Dermis blood vessel endothelial cell (primary cell): ENCODE measurements at regions not wholly inside any gene's neighbourhood (a gene's known extent, or its start where the extent isn't known, plus 50 kb on each side); places are given as distances from the start of the nearest gene placed in this dataset.

Experiments
- DNase-seq: peaks from one replicate; pipeline ENCODE4 v3.0.0; 2010

DNA sequence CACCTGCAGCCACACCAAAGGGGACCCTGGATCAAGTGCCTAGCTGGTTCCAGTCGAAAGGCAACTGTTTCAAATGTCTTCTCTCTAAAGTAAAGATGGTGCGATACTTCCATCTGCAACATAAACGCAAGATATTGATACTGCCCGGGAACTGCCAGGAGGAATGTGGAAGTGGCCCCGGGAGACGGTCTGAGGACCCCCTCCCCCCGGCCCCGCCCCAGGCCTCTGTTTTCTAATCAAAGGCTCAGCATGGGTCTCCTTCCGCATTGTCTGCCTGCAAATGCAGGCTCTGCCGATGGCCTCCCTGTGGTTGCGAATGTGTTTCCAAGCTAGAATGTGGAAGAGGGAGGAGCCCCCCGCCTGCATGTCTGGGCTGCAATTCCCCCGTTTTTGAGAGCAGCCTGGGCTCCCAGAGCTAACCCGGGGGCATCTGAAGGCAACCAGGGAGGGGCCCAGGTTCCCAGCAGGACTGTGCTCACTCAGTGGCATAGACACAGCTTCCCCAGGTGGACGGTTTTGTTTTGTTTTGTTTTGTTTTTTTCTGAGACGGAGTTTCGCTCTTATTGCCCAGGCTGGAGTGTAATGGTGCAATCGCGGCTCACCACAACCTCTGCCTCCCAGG is 223.9 kb upstream of the PPP2R2D start:
- no peak for DNase-seq

DNA sequence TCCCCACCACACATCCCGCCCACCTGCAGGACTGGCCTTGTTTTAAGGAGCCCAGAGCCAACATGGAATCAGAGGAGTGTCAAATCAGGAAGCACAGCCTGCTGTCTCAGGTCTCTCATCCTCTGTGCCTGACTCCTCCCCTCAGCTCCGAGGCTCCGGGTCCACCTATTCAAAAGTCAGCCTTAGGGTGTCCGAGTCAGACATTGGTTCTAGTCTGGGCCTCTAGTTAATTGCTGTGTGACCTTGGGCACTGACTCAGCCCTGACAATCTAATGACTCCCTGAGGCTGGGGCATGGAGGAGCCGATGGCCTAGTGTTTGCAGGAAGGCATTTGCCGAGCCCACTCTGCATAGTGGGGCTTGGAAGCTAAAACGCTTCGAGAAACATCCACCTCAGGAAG is 223.1 kb upstream of the PPP2R2D start:
- no peak for DNase-seq

- DNase-seq, result no peak
These were observed 222.6 kb upstream of the PPP2R2D start for GRCh38 chr10:131678171-131678570.

GRCh38 chr10:131678613-131679012 is 222.2 kb upstream of the PPP2R2D start:
- no peak for DNase-seq

GRCh38 chr10:131679926-131680325 is 220.9 kb upstream of the PPP2R2D start:
- no peak for DNase-seq

DNA sequence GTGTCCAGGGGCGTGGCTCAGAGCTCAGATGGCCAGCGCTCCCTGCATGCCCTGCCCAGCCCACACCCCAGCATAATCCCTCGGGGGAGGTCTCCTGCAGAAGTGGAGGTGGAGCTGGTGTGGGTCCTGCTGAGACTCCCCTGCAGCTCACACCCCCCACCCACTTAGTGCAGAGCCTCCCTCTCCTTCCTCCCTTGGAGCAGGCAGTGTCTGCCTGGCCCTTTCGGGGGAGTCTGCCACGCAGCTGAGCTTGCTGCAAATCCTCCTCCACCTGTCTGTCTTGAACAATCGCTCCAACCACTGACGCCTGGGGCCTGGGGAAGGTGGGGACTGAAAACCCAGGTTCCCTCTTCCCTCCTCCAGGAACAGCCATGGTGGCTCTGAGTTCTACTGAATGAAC is 219.7 kb upstream of the PPP2R2D start:
- DNase-seq, result no peak

GRCh38 chr10:131681656-131682055 is 219.2 kb upstream of the PPP2R2D start:
- DNase-seq, result no peak

- DNase-seq, result no peak
These were observed 218.4 kb upstream of the PPP2R2D start for GRCh38 chr10:131682271-131682962.

GRCh38 chr10:131683281-131683861 is 217.4 kb upstream of the PPP2R2D start:
- DNase-seq, result no peak

DNA sequence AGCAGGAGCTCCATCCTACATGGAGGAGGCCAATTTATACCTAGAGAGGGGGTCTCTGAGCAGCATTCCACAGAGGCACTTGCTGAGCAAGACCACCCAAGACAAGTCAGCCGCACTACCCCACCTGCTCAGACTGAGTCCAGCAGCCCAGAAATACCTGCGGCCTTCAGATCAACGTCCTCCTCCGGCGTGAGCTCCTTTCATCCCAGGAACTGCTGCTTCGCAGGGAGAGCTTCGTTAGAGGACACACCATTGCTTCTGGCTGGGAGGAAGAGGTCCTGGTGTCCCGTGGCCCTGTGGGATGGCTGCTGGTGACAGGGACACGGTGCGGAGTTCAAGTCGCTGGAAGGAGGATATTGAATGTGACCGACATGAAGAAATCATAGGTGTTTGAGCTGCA is 216.9 kb upstream of the PPP2R2D start:
- no peak for DNase-seq

DNA sequence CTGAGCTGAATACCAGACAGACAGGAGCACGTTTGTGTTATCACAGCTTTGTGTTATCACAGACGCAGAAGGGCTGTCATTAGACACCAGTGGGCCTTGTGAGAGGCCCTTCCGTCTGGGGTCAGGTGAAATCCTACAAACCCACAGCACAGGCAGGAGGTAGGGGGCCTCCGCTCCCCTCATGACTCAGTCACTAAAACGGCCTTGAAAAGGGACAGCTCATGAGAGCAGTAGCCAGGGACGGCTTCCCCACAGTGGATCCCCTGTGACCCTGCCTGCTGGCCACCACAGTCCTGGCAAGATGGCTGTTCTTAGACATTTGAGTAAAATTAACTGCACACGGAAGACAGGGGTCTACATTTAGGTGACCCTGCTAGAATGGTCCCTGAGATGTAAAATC is 215.8 kb upstream of the PPP2R2D start:
- DNase-seq, result no peak

- no peak for DNase-seq
These were observed 215.2 kb upstream of the PPP2R2D start for GRCh38 chr10:131685576-131685975.

DNA sequence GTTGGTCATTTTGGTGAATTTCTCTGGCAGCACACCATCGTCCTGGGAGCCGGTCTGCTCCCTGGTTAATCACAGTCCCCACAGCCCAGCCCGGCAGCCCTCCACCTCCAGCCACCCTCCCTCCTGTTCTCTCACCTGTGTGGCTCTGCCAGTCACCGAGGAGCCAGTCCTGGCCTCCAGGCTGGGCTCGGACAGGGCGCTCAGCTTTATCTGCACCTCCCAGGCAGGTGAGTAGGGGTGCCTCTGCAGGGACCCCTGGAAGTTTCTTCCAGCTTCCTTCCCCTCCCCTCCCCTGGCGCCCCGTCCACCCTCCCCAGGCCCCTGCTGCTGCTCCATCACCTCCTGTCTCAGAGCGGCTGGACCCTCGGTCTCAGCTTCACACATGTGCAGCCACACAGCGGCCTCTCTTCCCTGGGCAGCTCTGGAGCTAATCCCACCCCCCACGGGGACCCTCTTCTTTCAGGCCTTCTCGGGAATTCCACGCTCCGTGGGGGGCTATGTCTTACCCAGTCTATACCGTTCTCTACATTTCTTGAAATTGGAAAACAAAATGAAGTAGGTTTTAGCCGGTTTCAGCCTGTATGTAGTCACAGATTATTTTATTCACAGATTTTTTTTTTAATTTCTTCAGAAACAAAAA is 213.9 kb upstream of the PPP2R2D start:
- no peak for DNase-seq

- DNase-seq, result no peak
These were observed 212.5 kb upstream of the PPP2R2D start for GRCh38 chr10:131688304-131688703.

DNA sequence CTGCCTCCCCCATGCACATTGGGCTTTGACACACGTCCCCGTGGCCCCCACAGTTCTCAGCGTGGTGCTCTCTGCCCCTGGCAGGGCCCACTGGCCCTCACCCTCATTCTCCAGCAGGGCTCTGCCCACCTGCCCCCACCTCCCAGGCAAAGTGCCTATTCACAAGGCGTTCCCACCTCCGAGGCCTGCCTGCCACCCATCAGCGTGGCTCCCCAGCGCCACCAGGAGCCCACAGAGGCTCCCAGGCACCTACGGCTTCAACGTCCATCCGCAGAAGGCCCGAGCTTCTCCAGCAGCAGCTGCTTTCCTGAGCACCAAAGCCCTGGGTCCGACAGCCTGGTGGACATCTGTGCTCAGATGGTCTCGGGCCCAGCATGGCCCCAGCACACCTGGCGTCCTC is 211.8 kb upstream of the PPP2R2D start:
- no peak for DNase-seq

DNA sequence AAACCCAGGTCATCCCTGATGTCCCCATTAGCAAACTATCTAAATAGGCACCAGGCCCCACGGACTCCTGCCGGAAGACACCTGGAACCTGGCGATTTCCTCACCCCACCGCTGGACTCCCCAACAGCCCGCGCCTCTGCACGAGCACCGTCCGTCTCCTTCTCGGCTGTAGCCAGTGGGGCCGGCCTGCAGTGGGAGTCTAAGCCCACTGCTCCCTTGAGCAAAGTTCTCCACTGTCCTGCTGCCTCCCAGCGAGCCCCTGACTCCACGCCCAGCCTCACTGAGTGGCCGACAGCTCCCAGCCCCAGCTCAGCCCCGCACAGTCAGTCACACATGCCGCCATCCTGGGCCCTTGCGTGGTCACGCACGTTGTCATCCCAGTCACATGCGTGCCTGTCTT is 211.3 kb upstream of the PPP2R2D start:
- DNase-seq, result no peak

DNA sequence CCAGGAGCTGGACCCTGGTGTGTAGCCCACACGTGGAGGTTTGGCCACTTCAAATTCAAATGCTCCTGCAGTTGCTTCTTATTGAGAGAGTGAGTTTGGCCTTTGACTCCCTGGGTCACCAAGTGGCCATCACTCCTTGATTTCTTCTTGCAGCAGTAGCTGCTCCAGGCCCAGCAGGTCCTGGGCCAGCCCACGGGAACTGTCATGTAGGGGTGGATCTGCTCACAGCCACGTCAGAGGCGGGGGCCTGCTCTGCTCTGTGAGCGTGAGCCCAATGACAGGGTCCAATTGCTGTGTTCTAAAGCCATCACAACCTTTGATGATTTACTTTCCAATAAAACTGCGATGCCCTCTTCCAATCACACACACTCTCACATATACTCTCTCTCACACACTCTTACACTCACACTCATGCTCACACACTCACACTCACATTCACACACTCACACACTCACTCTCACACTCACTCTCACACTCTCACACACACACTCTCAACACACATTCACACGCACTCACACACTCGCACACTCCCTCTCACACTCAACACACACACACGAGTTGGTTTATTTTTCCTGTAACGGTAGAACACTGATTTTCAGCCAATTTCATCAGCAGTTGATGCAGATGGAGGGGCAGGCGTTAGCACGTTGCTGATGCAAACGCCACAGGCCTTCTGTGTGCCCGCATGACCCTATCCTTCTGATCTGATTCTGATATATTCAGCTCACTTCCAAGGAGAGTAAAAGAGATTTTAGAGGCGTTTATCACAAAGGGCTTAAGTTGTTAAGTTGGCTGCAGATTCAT is 210.7 kb upstream of the PPP2R2D start:
- no peak for DNase-seq

GRCh38 chr10:131690805-131691239 is 210.0 kb upstream of the PPP2R2D start:
- DNase-seq, result no peak

DNA sequence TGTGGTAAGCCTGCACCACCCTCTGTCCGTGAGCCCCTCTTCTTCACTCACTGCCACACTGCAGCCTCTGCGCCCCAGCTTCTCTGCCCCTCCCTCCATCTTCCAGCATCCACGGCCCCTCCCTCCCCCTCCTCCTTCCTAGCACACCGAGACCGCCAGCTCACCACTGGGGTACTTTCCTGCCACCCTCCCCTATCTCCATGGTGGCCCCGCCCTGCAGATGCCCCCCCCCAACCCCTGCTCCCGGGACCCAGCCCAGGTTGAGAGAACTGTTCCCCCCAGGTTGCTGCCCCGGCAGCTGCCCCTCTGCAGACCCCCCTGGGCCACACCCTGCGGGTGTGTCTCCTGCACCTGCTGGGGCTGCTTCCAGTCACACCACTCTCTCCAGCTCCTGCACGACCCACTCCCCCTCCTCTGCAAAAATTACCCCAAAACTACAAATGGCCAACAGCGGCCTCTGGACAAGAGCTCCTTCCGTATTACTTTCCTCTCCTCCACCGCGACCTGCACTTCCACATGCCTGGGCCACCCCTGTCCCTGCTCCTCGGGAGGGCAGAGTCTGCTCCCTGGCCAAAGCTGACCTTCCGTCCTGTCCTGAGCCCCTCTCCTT is 209.2 kb upstream of the PPP2R2D start:
- no peak for DNase-seq

- DNase-seq, result no peak
These were observed 208.6 kb upstream of the PPP2R2D start for GRCh38 chr10:131692176-131692575.

DNA sequence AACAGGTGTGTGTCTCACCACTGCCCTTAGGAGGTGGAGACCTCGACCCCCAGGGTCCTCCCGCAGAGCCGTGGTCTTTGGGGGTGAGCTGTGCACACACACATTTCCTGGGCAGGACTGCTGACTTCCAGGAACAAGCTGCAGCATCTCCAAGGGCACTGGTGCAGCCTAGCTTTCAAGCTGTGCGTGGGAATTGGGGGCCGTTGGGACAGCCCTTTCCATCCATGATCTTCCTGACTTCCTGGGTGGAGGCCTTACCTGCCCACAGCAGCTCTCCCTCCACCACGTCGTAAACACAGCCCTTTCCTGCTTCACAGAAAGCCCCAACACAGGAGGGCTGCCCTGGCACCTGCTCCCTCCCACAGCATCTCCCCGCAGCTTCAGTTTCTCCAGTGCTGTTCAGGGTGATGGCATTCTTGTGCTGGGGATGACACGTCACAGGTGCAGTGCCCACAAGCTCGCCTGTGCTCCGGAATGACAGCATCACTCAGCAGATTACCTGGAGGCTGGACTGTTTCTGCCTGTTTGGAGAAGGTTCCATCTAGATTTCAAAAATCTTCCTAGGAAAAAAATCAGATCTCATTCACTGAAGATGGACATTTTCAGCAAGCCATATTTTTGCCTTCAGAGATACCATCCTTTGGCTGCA is 208.0 kb upstream of the PPP2R2D start:
- no peak for DNase-seq

DNA sequence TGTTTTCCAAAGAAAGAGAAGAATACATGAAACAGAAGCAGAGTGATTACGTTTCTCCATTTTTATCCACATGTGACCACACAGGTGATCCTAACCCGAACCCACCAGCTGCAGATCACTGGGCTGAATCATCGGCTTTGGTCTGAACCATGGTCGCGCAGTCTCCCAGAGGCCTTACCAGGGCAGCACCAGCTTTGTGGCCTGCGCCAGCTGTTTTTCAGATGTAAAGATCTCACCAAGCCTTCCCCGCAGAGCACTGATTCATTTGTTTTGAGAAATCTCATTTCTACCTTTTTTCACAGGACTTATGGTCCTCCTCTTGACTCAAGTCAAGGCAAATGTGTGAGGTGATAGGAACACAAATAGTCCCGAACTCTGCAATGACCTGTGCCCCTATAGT is 207.0 kb upstream of the PPP2R2D start:
- no peak for DNase-seq
